ENCODE measurements at regions not wholly inside any gene's neighbourhood (a gene's known extent, or its start where the extent isn't known, plus 50 kb on each side); places are given as distances from the start of the nearest gene placed in this dataset.

DNA sequence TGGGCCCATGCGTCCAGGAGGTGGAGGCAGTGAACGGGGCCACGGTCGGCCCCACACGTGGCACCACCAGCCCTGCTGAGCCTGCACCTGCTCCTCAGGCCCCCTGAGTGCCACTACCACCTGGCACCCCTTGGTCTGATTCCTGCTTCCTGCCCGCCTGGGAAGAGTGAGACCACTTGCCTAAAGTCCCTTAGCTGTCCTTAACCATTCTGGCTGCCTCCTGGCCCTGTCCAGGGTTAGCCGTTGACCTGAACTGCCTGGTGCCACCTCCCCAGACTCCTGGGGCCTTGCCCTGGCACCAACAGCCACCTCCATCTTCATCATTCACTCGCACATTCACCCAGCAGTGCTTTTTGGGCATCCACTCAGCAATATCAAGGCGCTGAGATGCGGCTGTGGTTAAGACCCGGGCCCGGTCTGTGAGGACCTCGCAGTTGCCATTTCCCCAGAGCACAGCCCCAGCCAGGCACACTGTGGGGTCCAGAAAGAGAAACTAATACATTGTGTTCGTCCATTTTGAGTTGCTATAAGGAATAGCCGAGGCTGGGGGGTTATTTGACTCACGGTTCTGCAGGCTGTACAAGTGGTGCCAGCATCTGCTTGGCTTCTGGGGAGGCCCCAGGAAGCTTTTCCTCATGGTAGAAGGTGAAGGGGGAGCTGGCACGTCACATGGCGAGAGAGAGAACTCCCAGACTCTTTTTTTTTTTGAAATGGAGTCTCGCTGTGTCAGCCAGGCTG is 318.4 kb downstream of the SEC14L1 start:
- H4K20me1 ChIP-seq (replicated peaks in 1 of 2; ENCODE audit: control insufficient read depth in 1 of 2, insufficient read depth in 2 of 2, low read length in 2 of 2) = peaks cover 10 to 17% of the 10 kb centered on the region in 2 experiments
- H2BK5ac ChIP-seq (ENCODE audit: low read depth, low read length) = peak overlapping the region; percentile 68; the same call in 1 of the 2 replicates
- H2BK12ac ChIP-seq (ENCODE audit: low read depth, low read length) = 0 out of 2 replicates have a peak overlapping the region, but pooled peaks have one; percentile 4
- ChIA-PET POLR2A (ENCODE audit: partially characterized antibody) (interaction anchor here (0.6 to 2.4 kb wide), 8 partner anchors 8 to 1587 kb away, joined by 3 to 14 read pairs (median 3); no protein-coding TSS in a partner anchor), CTCF (ENCODE audit: partially characterized antibody) (interaction anchor here (0.6 to 2.3 kb wide), 9 partner anchors 9 to 132 kb away, joined by 3 to 13 read pairs (median 4); no protein-coding TSS in a partner anchor)
- peaks cover 16% of the 10 kb centered on the region for H3K79me1 ChIP-seq (ENCODE audit: low read depth, low read length)
- no peaks in the 10 kb centered on the region for H3K9me3 ChIP-seq (ENCODE audit: insufficient read depth in 2 of 2, low read depth in 1 of 2, low read length in 1 of 2)
- no peaks in the 10 kb centered on the region for H3K23me2 ChIP-seq (ENCODE audit: low read depth, low read length)
- no peaks in the 10 kb centered on the region for H3K36me3 ChIP-seq (ENCODE audit: control insufficient read depth in 2 of 4, insufficient read depth in 4 of 4, low read length in 3 of 4)
- H3K4me3 ChIP-seq (ENCODE audit: extremely low read depth in 1 of 4, insufficient read depth in 2 of 4, low read depth in 3 of 4, low read length in 4 of 4) = no peak overlapping the region
- no peak for FAIRE-seq
- peaks cover 4 to 18% (median 9%) of the 10 kb centered on the region in 4 experiments; a peak in 5 of 7 replicates for H3K4me1 ChIP-seq (replicated peaks in 1 of 4; ENCODE audit: control insufficient read depth in 3 of 4, insufficient read depth in 4 of 4, low read length in 3 of 4)
- 84% methylated on average over 19 of the region's 19 CpGs; no CpG with 5 or more reads in 1 of the 2 experiments for WGBS, 2 experiments (ENCODE audit: extremely low coverage in 1 of 2, insufficient coverage in 1 of 2, insufficient read length in 1 of 2, insufficient replicate concordance in 2 of 2, low coverage in 1 of 2, low lambda C conversion rate in 2 of 2, missing lambda C conversion rate in 1 of 2)
- no peak overlapping the region for H4K8ac ChIP-seq (ENCODE audit: extremely low read depth, insufficient read depth, low read length)
- no peak overlapping the region for H3K56ac ChIP-seq (replicated peaks; ENCODE audit: insufficient read length, low read depth, low read length)
- H4K5ac ChIP-seq (ENCODE audit: insufficient read length, low read depth, low read length) = no peak overlapping the region
- H3K9ac ChIP-seq (replicated peaks in 1 of 4; ENCODE audit: extremely low read depth in 1 of 4, low read depth in 3 of 4, low read length in 3 of 4) = no peak overlapping the region
- DNase-seq (ENCODE audit: low read depth in 1 of 2, low spot score in 2 of 2) = no peak
- no peak overlapping the region for H2AFZ ChIP-seq (ENCODE audit: low read length)
- no peak overlapping the region for H3K23ac ChIP-seq (ENCODE audit: insufficient read length)
- no peak overlapping the region for H3K27ac ChIP-seq (ENCODE audit: low read depth, low read length)
- H3K14ac ChIP-seq (ENCODE audit: insufficient read length) = no peak overlapping the region
- H2BK120ac ChIP-seq (replicated peaks; ENCODE audit: low read depth, low read length) = no peak overlapping the region
- peak overlapping the region; percentile 72; the same call in 1 of the 2 replicates for H2BK20ac ChIP-seq (ENCODE audit: low read length)
- no peak overlapping the region for H3K4me2 ChIP-seq (ENCODE audit: insufficient read depth in 1 of 2, low read depth in 2 of 2, low read length in 2 of 2)
- peaks cover 17 to 93% of the 10 kb centered on the region in 2 experiments for H3K79me2 ChIP-seq (ENCODE audit: control insufficient read depth in 1 of 2, insufficient read depth in 2 of 2, low read length in 2 of 2)
- no peak overlapping the region for H3K4ac ChIP-seq (replicated peaks; ENCODE audit: insufficient read length, low read depth, low read length)
- peak overlapping the region; percentile 88 for H4K91ac ChIP-seq (replicated peaks; ENCODE audit: insufficient read length, low read length)
- H3K18ac ChIP-seq (ENCODE audit: extremely low read depth, low read length) = no peak overlapping the region; the same call in 1 of the 2 replicates
- no peak overlapping the region; the same call in 1 of the 2 replicates for H2BK15ac ChIP-seq (ENCODE audit: low read length)
- no peaks in the 10 kb centered on the region for H3K27me3 ChIP-seq (replicated peaks in 1 of 4; ENCODE audit: control insufficient read depth in 3 of 4, extremely low read depth in 1 of 4, insufficient read depth in 3 of 4, low read length in 3 of 4)
- H2AK5ac ChIP-seq (ENCODE audit: low read depth, low read length) = 0 out of 2 replicates have a peak overlapping the region, but pooled peaks have one; percentile 39
- TF ChIP-seq POLR2AphosphoS5 (IDR thresholded peaks at IDR 0.05; ENCODE audit: low read depth, low read length) (no peak), YY1 (IDR thresholded peaks at IDR 0.05; ENCODE audit: low read depth, low read length) (no peak), SIX5 (IDR thresholded peaks at IDR 0.05; ENCODE audit: low read depth, low read length) (no peak), EP300 (IDR thresholded peaks at IDR 0.05; ENCODE audit: borderline replicate concordance in 1 of 2, low read depth in 2 of 2, low read length in 2 of 2) (no peak), CHD1 (IDR thresholded peaks at IDR 0.05; ENCODE audit: low read depth, low read length) (no peak), TAF7 (optimal IDR thresholded peaks at IDR 0.05; ENCODE audit: borderline replicate concordance, low read depth, low read length) (no peak)
- TF ChIP-seq, protein P1, sequence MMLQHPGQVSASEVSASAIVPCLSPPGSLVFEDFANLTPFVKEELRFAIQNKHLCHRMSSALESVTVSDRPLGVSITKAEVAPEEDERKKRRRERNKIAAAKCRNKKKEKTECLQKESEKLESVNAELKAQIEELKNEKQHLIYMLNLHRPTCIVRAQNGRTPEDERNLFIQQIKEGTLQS (IDR thresholded peaks at IDR 0.05; ENCODE audit: insufficient read depth, low read depth, low read length) = no peak
- TF ChIP-seq, protein P2, sequence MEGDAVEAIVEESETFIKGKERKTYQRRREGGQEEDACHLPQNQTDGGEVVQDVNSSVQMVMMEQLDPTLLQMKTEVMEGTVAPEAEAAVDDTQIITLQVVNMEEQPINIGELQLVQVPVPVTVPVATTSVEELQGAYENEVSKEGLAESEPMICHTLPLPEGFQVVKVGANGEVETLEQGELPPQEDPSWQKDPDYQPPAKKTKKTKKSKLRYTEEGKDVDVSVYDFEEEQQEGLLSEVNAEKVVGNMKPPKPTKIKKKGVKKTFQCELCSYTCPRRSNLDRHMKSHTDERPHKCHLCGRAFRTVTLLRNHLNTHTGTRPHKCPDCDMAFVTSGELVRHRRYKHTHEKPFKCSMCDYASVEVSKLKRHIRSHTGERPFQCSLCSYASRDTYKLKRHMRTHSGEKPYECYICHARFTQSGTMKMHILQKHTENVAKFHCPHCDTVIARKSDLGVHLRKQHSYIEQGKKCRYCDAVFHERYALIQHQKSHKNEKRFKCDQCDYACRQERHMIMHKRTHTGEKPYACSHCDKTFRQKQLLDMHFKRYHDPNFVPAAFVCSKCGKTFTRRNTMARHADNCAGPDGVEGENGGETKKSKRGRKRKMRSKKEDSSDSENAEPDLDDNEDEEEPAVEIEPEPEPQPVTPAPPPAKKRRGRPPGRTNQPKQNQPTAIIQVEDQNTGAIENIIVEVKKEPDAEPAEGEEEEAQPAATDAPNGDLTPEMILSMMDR (IDR thresholded peaks at IDR 0.05; ENCODE audit: control extremely low read depth in 1 of 3, insufficient read depth in 1 of 3, low read depth in 1 of 3, low read length in 3 of 3) = no peak
